ENCODE measurements at regions not wholly inside any gene's neighbourhood (a gene's known extent, or its start where the extent isn't known, plus 50 kb on each side); places are given as distances from the start of the nearest gene placed in this dataset.
"Not testable (repeated sequence)": the region's sequence is repeated elsewhere in the genome, so short reads cannot be mapped to it uniquely, and the experiment has no call there.

DNA sequence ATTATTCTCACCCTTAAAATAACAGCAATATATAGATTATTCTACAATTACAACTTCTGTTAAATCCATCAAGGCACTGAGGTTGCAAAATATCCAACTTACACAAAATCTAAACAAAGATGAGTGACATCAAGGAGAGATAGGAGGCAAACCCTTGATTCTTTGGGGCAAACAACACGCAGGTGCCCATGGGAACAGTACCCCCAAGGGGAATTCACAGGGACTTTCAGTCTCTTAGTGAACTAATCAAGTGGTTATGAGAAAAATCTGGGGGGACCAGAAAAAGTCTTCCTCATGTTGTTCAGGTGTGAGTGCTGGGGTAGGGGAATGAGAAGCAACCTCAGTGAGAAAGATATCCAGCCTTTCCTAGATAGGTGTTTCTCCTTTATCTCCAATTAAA is 1107.9 kb downstream of the PLA2G4A start:
- DNase-seq (ENCODE audit: low read depth), result no peak
- TF ChIP-seq CTCF (conservative IDR thresholded peaks at IDR 0.05; ENCODE audit: low read depth, low read length), result no peak

DNA sequence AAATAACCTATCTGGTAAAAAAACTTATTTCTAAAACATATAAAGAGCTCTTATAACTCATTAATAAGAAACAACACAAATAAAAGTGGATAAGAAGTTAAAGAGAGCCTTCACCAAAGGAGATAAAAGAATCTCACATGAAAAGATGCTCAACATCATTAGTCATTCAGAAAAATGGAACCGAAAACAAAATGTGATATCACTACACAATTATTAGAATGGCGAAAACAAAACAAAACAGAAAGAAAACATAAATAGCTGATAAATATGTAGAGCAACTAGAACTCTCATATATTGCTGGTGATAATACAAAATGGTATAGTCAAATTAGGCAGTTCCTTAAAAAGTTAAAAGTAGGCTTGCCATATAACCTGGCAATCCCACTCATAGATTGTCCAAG is 1109.3 kb downstream of the PLA2G4A start:
- no peak for DNase-seq (ENCODE audit: low read depth)
- no peak for TF ChIP-seq CTCF (conservative IDR thresholded peaks at IDR 0.05; ENCODE audit: low read depth, low read length)
- no peak overlapping the region for H3K4me3 ChIP-seq (ENCODE audit: low read length)

More for the DNA sequence above, 1107.9 kb downstream of the PLA2G4A start:
- no peak overlapping the region for H3K4me3 ChIP-seq (ENCODE audit: low read length)

DNA sequence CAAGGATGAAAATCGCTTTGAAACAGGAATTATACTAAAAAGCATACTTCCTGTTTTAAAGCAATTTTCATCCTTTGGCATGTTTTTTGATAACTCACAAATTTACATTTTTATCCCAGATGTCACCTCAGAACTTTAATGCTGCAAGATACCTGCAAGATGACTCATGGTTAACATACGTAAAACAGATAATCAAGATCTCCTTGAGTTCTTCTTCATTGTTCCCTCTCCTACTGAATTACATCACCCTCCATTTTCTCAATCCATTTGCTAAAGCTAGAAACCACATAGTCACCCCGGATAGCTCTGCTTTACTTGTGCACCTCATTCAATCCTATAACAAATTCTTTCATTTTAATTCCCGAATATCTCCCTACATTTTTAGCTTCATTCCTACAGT is 1114.2 kb downstream of the PLA2G4A start:
- DNase-seq (ENCODE audit: low read depth), result no peak
- no peak overlapping the region for H3K4me3 ChIP-seq (ENCODE audit: low read length)
- no peak for TF ChIP-seq CTCF (conservative IDR thresholded peaks at IDR 0.05; ENCODE audit: low read depth, low read length)

- no peak for TF ChIP-seq CTCF (conservative IDR thresholded peaks at IDR 0.05; ENCODE audit: low read depth, low read length)
- H3K4me3 ChIP-seq (ENCODE audit: low read length), result no peak overlapping the region
- DNase-seq (ENCODE audit: low read depth), result no peak
These were observed 1115.1 kb downstream of the PLA2G4A start for GRCh38 chr1:187943606-187944403.

GRCh38 chr1:187946661-187947060 is 1117.9 kb downstream of the PLA2G4A start:
- H3K4me3 ChIP-seq (ENCODE audit: low read length), result not testable (repeated sequence)

GRCh38 chr1:187947359-187947758 is 1118.6 kb downstream of the PLA2G4A start:
- no peak overlapping the region for H3K4me3 ChIP-seq (ENCODE audit: low read length)
- DNase-seq (ENCODE audit: low read depth), result no peak
- no peak for TF ChIP-seq CTCF (conservative IDR thresholded peaks at IDR 0.05; ENCODE audit: low read depth, low read length)

More at GRCh38 chr1:187946661-187947060, 1117.9 kb downstream of the PLA2G4A start:
- not testable (repeated sequence) for DNase-seq (ENCODE audit: low read depth)

GRCh38 chr1:187948170-187948794 is 1119.5 kb downstream of the PLA2G4A start:
- no peak for DNase-seq (ENCODE audit: low read depth)
- TF ChIP-seq CTCF (conservative IDR thresholded peaks at IDR 0.05; ENCODE audit: low read depth, low read length), result no peak

More at GRCh38 chr1:187948170-187948794, 1119.5 kb downstream of the PLA2G4A start:
- H3K4me3 ChIP-seq (ENCODE audit: low read length), result no peak overlapping the region

Data from retinal pigment epithelial cell (primary cell).